SK-N-SH (cell line): ENCODE measurements at regions not wholly inside any gene's neighbourhood (a gene's known extent, or its start where the extent isn't known, plus 50 kb on each side); places are given as distances from the start of the nearest gene placed in this dataset.

Experiments used
- EZH2phosphoT487 ChIP-seq: fragments of 200-600 bp; sonication (generic); IDR thresholded peaks from 2 replicates; pipeline ENCODE4 v1.6.1; 2017; ENCODE audit warnings: low read depth, mixed run types, mild to moderate bottlenecking, antibody characterized with exemption, moderate library complexity, borderline replicate concordance
- GABPA ChIP-seq: IDR thresholded peaks from 2 replicates; pipeline ENCODE4 v1.4.0; 2012; ENCODE audit warnings: low read depth, mild to moderate bottlenecking
- NFIC ChIP-seq: IDR thresholded peaks from 2 replicates; pipeline ENCODE4 v1.4.0; 2012; ENCODE audit warnings: borderline replicate concordance
- RAD21 ChIP-seq: IDR thresholded peaks from 2 replicates; pipeline ENCODE4 v1.6.1; 2012; ENCODE audit warnings: mild to moderate bottlenecking, low read length
- RCOR1 ChIP-seq: fragments of 150-350 bp; IDR thresholded peaks from 2 replicates; pipeline ENCODE4 v1.6.1; 2017; ENCODE audit warnings: antibody characterized with exemption, low read length
- SIN3A ChIP-seq: IDR thresholded peaks from 2 replicates; pipeline ENCODE4 v1.6.1; 2012; ENCODE audit warnings: low read depth, mild to moderate bottlenecking, low read length, moderate library complexity, borderline replicate concordance
- TAF1 ChIP-seq: IDR thresholded peaks from 2 replicates; pipeline ENCODE4 v1.6.1; 2012; ENCODE audit warnings: low read depth, mild to moderate bottlenecking, low read length, moderate library complexity, borderline replicate concordance
- TCF12 ChIP-seq: IDR thresholded peaks from 2 replicates; pipeline ENCODE4 v1.4.0; 2012
- USF1 ChIP-seq: IDR thresholded peaks from 2 replicates; pipeline ENCODE4 v1.4.0; 2012; ENCODE audit warnings: low read depth, borderline replicate concordance
- TF ChIP-seq, protein P1 (sequence below): fragments of 200-600 bp; sonication (generic); IDR thresholded peaks from 2 replicates; pipeline ENCODE4 v1.6.1; 2017; ENCODE audit warnings: antibody characterized with exemption, mild to moderate bottlenecking, moderate library complexity
- TF ChIP-seq, protein P2 (sequence below): fragments of 150-350 bp; IDR thresholded peaks from 2 replicates; pipeline ENCODE4 v1.6.1; 2017; ENCODE audit warnings: antibody characterized with exemption, low read length, low read depth, borderline replicate concordance

- no peak for TF ChIP-seq EZH2phosphoT487
- TF ChIP-seq, protein P1, sequence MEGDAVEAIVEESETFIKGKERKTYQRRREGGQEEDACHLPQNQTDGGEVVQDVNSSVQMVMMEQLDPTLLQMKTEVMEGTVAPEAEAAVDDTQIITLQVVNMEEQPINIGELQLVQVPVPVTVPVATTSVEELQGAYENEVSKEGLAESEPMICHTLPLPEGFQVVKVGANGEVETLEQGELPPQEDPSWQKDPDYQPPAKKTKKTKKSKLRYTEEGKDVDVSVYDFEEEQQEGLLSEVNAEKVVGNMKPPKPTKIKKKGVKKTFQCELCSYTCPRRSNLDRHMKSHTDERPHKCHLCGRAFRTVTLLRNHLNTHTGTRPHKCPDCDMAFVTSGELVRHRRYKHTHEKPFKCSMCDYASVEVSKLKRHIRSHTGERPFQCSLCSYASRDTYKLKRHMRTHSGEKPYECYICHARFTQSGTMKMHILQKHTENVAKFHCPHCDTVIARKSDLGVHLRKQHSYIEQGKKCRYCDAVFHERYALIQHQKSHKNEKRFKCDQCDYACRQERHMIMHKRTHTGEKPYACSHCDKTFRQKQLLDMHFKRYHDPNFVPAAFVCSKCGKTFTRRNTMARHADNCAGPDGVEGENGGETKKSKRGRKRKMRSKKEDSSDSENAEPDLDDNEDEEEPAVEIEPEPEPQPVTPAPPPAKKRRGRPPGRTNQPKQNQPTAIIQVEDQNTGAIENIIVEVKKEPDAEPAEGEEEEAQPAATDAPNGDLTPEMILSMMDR: peak; percentile 33
- TF ChIP-seq USF1: no peak
- no peak for TF ChIP-seq SIN3A
- TF ChIP-seq GABPA: no peak
- peak; percentile 42 for TF ChIP-seq RAD21
- no peak for TF ChIP-seq RCOR1
- TF ChIP-seq NFIC: no peak
- TF ChIP-seq TCF12: no peak
- no peak for TF ChIP-seq TAF1
- TF ChIP-seq, protein P2, sequence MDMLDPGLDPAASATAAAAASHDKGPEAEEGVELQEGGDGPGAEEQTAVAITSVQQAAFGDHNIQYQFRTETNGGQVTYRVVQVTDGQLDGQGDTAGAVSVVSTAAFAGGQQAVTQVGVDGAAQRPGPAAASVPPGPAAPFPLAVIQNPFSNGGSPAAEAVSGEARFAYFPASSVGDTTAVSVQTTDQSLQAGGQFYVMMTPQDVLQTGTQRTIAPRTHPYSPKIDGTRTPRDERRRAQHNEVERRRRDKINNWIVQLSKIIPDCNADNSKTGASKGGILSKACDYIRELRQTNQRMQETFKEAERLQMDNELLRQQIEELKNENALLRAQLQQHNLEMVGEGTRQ: no peak
Measured at GRCh38 chr3:94716326-94717018, 653.6 kb downstream of the NSUN3 start.
